ENCODE measurements at regions not wholly inside any gene's neighbourhood (a gene's known extent, or its start where the extent isn't known, plus 50 kb on each side); places are given as distances from the start of the nearest gene placed in this dataset.

GRCh38 chr3:24598695-24599470 is 104.2 kb upstream of the THRB start:
- DNase-seq = no peak

DNA sequence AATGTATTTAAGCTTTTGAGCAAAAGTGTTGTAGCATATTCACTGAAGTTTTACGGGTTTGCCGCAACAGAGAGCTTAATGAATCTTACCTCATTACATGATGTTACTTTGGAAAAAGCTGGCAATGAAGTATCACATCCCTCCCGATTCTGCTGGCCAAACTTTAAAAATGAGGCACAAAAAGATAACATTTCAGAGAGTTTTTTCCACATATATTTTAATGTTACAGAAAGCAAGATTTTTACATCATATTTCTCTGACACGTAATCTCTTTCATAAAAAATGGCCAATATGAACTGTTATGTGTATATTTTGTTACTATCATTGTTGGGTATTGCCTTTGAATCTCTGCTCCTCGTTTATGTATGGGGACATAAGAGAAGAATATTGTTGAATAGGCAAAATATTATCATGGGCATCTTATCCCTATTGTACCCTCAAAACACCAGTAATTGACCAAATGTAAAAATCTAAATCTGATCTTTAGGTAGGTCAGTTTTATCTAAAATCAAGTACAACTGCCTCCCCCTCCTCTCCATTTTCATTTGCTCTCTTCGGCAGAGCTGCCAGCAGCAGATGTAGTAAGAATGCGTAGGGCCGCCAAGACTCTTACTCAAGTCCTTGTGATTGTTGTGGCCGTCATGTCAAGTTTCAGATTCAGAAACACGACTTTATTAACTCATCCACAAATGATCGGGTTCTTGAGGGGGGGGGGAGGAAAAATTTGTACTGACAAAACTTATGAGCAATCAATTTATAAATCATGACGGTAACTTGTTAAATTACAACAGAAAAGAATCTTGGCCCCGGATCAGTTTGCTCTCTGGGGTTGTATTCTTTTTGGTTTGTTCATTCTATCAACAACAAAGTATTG is 106.7 kb upstream of the THRB start:
- no peak for DNase-seq

- DNase-seq = no peak
Observed at GRCh38 chr3:24604215-24604614, 109.6 kb upstream of the THRB start.

- DNase-seq = no peak
Observed at GRCh38 chr3:24605511-24606028, 110.9 kb upstream of the THRB start.

GRCh38 chr3:24607281-24607680 is 112.6 kb upstream of the THRB start:
- no peak for DNase-seq

DNA sequence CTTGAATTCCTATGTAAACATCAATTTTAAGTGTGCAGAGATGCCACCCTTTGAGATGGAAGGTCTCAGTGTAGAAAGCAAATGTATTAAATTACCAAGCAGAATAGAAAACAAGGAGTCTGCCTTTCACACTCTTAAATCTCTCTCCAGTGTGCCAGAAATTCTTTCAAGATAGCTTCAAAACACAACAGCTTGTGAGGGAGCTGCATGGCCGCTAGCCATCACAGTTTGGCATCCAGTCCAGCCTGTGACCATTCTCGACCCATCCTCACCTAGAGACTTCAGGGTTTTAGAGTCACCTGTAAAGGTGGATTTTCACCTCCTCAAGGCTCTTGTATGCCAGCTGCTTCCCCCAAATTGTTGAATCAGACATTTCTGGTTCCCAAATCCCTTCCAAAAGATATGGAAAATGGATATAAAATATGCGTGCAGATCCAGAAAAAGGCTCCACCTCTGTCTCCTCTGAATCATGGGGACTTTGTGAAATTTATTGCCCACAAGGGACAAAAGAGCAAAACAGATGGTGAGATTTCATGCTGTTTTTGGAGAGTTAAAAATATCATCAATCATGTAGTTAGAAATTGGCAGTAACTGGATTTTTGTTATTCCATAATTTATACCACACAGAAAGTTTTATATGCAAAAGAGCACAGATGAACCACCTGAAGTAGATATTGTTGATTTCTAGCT is 114.2 kb upstream of the THRB start:
- DNase-seq = no peak

DNA sequence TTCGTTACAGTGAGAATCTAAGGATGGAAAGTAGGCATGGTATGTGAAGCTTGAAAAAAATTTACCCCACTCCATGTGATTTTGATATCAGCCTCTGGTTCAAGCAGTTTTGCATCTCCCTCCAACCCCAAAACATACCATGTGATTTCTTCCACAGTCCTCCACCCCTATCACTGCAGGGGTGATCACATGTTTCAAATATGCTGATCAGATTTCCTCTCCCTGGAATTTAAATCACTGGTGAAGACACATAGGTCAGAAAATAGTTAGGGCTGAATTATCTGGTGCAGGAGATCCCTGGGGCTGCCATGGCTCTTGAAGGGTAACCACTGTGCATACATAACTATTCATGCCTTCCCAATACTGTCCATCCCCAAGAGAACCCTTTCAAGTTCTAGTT is 119.7 kb upstream of the THRB start:
- no peak for DNase-seq

GRCh38 chr3:24615177-24615576 is 120.5 kb upstream of the THRB start:
- no peak for DNase-seq

GRCh38 chr3:24616110-24616829 is 121.6 kb upstream of the THRB start:
- no peak for DNase-seq

GRCh38 chr3:24622138-24622537 is 127.5 kb upstream of the THRB start:
- DNase-seq = no peak

GRCh38 chr3:24622696-24623225 is 128.1 kb upstream of the THRB start:
- DNase-seq = no peak

GRCh38 chr3:24623657-24624056 is 129.0 kb upstream of the THRB start:
- DNase-seq = no peak

- no peak for DNase-seq
Observed at GRCh38 chr3:24624938-24625681, 130.5 kb upstream of the THRB start.

- DNase-seq = no peak
Observed at GRCh38 chr3:24628523-24629258, 134.0 kb upstream of the THRB start.

- DNase-seq = no peak
Observed at GRCh38 chr3:24631481-24631880, 136.8 kb upstream of the THRB start.

GRCh38 chr3:24639061-24639460 is 144.4 kb upstream of the THRB start:
- no peak for DNase-seq

DNA sequence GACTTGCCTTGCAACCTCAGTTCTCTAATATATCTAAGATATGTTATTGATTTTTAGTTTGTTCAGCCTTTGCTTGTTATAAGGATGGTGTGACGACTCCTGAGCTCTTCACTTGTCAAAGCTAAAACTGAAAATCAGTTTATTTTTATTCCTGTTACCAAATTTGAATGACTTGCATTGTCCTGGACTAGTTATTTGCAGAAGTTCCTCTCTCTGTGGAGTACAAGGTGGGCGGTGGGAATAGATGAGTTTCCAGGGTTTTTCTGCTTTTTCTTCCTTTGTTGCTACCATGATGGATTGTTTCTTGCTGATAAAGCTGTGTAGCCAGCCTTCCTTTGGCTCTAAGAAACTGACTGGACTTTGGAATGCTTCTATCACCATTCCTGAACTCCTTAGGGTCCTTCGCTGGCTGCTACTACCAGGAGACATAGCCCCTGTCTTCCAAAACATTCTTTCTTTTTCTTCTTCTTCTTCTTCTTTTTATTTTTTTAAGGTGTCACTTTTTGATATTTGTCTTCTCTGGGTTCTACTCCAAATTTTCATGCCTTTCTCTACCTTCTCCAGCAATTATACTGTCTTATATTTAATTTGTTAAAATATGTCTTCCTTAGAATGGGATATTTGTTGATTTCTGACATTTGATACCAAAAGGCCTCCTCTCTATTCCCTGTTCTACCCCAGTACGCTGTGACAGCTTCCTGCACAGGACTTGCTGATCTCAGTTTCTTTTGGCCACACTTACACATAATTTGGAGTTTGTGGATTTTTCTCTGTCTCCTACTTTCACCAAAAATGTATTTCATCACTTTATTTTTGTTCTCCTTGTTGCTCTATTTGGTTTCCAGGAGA is 145.1 kb upstream of the THRB start:
- no peak for DNase-seq

DNA sequence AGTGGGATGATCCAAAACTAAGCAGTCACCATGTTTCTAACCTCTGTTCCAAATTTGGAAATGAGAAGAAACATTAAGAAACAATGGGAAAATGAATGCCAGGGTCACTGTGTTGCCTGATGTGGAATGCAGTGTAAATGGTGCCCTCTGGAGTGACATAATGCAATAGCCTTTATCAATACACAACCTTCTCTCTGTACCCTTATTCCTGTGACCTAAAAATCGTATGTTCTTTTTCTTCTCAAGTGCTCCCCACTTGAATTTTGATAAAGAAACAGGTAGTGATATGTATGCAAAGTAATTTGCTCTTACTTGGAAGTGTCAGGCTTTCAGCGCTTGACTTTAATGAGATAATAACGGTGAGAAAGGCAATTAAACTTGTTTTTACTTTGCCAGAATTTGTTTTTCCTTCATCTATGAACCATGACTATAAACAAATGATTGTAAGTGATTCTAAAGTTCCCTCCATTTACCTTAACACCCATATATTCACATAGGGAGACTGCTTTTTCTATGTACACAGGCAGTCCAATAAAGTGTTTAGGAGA is 145.8 kb upstream of the THRB start:
- no peak for DNase-seq

GRCh38 chr3:24641628-24642027 is 147.0 kb upstream of the THRB start:
- no peak for DNase-seq

GRCh38 chr3:24645047-24645446 is 150.4 kb upstream of the THRB start:
- no peak for DNase-seq

Data from CD4-positive, alpha-beta T cell treated with Interferon gamma for 1 hour (primary cell).